Right atrium auricular region (tissue), 2 donors: ENCODE measurements at regions not wholly inside any gene's neighbourhood (a gene's known extent, or its start where the extent isn't known, plus 50 kb on each side); places are given as distances from the start of the nearest gene placed in this dataset.
"Not testable (repeated sequence)": the region's sequence is repeated elsewhere in the genome, so short reads cannot be mapped to it uniquely, and the experiment has no call there.

ENCODE experiments used
- DNase-seq: peaks from one replicate; pipeline ENCODE4 v3.0.0-alpha.2; 2019; ENCODE audit warnings: low spot score
- H3K27ac ChIP-seq, 2 donors: fragments of 200-600 bp; sonication (generic); 1 replicate in 1 of 2; 2 replicates in 1 of 2; pipeline ENCODE4 v1.5.1; 2016 to 2019
- H3K27me3 ChIP-seq, 2 donors: fragments of 200-600 bp; sonication (generic); one replicate each; pipeline versions ENCODE4 v1.5.1 to v1.6.0; 2017 to 2019
- H3K36me3 ChIP-seq: fragments of 200-600 bp; sonication (generic); one replicate; pipeline ENCODE4 v1.5.1; 2016
- H3K4me1 ChIP-seq, 2 donors: fragments of 200-600 bp; sonication (generic); one replicate each; pipeline versions ENCODE4 v1.5.1 to v1.6.0; 2017 to 2019
- H3K4me3 ChIP-seq, 2 donors: fragments of 200-600 bp; sonication (generic); 1 replicate in 1 of 2; 2 replicates in 1 of 2; pipeline ENCODE4 v1.5.1; 2017 to 2019; ENCODE audit warnings: mild to moderate bottlenecking in 1 of 2, moderate library complexity in 1 of 2
- H3K9me3 ChIP-seq, 2 donors: fragments of 200-600 bp; sonication (generic); one replicate each; pipeline ENCODE4 v1.5.1; 2019

DNA sequence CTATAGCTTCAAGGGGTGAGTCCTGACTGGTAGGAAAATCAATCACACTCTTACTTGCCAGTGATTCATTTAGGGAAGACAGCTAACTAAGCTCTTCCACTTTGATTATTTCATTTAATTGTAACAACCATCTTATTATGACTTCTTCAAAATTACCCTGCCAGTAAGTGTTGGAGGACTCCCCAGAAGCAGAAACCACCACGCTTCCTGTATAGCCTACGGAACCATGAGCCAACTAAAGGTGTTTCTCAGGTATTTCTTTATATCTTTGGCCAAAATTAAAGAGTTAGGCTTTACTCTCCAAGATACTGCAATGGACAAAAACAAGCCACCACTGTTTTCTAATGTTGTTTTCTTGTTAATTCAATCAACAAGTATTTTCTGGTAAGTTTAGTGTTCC, 61.0 kb downstream of the FOXD4L5 start:
- H3K4me3 ChIP-seq, result not testable (repeated sequence)

DNA sequence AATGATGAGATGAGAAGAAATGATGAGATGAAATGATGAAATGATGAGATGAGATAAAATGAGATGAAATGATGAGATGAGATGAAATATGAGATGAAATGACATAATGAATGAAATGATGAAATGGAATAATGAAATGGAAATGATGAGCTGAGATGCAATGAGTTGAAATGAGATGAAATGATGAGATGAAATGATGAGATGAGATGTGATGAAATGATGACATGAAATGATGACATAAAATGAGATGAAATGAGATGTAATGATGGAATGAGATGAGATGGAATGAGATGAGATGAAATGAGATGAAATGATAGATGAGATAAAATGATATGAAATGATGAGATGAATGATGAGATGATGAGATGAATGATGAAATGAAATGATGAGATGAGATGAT, 76.2 kb downstream of the FOXD4L5 start:
- not testable (repeated sequence) for H3K9me3 ChIP-seq, H3K36me3 ChIP-seq, H3K4me3 ChIP-seq, H3K27ac ChIP-seq, H3K4me1 ChIP-seq, H3K27me3 ChIP-seq, DNase-seq

More for the DNA sequence above, 61.0 kb downstream of the FOXD4L5 start:
- H3K27me3 ChIP-seq, H3K9me3 ChIP-seq, H3K4me1 ChIP-seq, H3K27ac ChIP-seq, DNase-seq, H3K36me3 ChIP-seq: not testable (repeated sequence)

DNA sequence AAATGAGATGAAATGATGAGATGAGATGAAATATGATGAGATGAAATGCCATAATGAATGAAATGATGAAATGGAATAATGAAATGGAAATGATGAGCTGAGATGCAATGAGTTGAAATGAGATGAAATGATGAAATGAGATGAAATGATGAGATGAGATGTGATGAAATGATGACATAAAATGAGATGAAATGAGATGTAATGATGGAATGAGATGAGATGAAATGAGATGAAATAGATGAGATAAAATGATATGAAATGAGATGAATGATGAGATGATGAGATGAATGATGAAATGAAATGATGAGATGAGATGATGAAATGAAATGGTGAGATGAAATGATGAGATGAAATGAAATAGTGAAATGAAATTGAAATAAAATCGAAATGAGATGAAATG, 77.7 kb downstream of the FOXD4L5 start:
- H3K9me3 ChIP-seq, H3K4me1 ChIP-seq, H3K27ac ChIP-seq, DNase-seq, H3K36me3 ChIP-seq, H3K4me3 ChIP-seq, H3K27me3 ChIP-seq: not testable (repeated sequence)

DNA sequence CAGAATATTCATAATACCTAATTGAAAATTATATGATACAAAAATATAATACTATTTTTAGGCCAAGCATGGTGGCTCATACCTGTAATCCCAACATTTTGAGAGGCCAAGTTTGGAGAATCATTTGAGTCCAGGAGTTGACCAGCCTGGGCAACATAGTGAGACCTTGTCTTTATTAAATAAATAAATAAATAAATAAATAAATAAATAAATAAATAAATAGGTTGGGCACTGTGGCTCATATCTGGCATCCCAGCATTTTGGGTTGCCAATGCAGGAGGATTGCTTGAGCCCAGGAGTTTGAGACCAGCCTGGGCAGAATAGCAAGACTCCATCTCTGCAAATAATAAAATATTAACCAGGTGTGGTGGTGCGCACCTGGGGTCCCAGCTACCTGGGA, 79.2 kb downstream of the FOXD4L5 start:
- not testable (repeated sequence) for DNase-seq, H3K27ac ChIP-seq, H3K4me1 ChIP-seq, H3K27me3 ChIP-seq, H3K9me3 ChIP-seq, H3K4me3 ChIP-seq, H3K36me3 ChIP-seq

DNA sequence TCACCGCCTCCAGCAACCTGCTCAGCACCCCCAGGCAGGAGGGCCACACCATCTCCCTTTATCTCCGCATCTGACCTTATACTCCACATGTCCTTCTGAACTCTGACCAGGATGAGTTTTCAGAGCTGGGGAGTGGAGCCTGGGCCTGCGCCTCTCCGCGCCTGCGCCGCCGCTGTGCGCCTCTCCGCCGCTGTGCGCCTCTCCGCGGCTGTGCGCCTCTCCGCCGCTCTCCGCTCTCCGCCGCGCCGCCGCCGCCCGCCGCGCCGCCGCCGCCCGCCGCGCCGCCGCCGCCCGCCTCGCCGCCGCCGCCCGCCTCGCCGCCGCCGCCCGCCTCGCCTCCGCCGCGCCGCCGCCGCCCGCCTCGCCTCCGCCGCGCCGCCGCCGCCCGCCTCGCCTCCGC, 89.2 kb downstream of the FOXD4L5 start:
- not testable (repeated sequence) for H3K4me3 ChIP-seq, H3K27ac ChIP-seq, DNase-seq, H3K9me3 ChIP-seq, H3K36me3 ChIP-seq, H3K4me1 ChIP-seq, H3K27me3 ChIP-seq

DNA sequence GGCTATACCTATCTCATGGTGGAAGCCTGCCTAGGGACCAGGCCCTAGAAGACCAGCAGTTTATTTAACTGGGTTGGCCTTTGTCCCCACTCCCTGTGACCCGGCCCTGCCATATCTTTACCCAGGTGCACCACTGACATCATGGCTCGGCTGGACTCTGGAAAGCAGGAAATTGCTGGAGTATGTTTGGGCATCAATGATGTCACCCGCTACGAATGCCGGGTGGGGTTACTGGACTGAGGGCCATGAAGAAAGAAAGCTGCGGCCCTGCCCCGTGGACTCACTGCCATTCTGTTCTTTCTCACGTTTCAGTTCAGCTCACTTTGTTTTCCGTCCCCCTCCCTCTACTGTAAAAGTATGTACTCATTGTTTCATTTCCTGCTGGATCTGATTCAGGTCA, 129.1 kb downstream of the FOXD4L5 start:
- H3K27me3 ChIP-seq, H3K27ac ChIP-seq, H3K4me3 ChIP-seq, H3K36me3 ChIP-seq, H3K9me3 ChIP-seq, H3K4me1 ChIP-seq: not testable (repeated sequence)
- DNase-seq, result peak; percentile 57
